ENCODE measurements at regions not wholly inside any gene's neighbourhood (a gene's known extent, or its start where the extent isn't known, plus 50 kb on each side); places are given as distances from the start of the nearest gene placed in this dataset.

DNA sequence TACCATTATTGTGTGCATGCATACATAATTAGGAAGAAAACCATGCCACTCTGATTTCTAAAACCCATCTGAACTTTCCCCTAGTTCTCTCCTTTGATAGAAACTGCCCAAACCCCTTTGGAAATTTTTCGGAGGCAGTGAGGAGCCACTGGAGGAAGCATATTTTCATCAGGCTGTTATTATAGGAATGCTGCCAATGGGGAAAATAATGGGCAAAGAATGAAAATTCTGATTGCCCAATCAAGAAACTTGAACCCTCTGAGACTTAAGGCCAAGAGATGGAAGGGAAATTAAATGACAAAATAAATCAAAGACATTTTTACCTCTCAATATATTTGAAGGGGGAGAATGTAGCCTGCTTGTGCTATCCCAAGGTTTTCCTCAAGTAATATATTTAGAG lies 376.0 kb upstream of the PDZRN3 start:
- DNase-seq = no peak
- WGBS (ENCODE audit: low lambda C conversion rate) = 18% methylated on average over 1 of the region's 1 CpG
- Histone ChIP-seq H3K27ac (ENCODE audit: low read depth in 2 of 2, low read length in 1 of 2) (no peak overlapping the region), H3K4me1 (ENCODE audit: control insufficient read depth in 1 of 2, insufficient read depth in 2 of 2, low read depth in 1 of 2, low read length in 1 of 2) (no peaks in the 10 kb centered on the region; a peak in 1 of 4 replicates), H3K4me3 (ENCODE audit: low read depth in 2 of 2, low read length in 1 of 2) (no peak overlapping the region), H3K4me2 (no peak overlapping the region), H3K27me3 (ENCODE audit: insufficient read depth) (no peaks in the 10 kb centered on the region), H3K36me3 (replicated peaks in 1 of 2; ENCODE audit: control insufficient read depth in 1 of 2, insufficient read depth in 2 of 2, low read length in 1 of 2) (no peaks in the 10 kb centered on the region), H3K79me2 (ENCODE audit: insufficient read depth) (no peaks in the 10 kb centered on the region), H4K20me1 (ENCODE audit: insufficient read depth) (no peaks in the 10 kb centered on the region), H3K9ac (no peak overlapping the region), H3K9me3 (no peaks in the 10 kb centered on the region), H3F3A (replicated peaks; ENCODE audit: insufficient read depth) (no peaks in the 10 kb centered on the region), H3K9me2 (no peaks in the 10 kb centered on the region), H2AFZ (ENCODE audit: low read depth) (no peak overlapping the region)
- POLR2A ChIA-PET = no interaction called here
- CTCF ChIA-PET = no interaction called here
- no peak for TF ChIP-seq SIN3A (IDR thresholded peaks at IDR 0.05; ENCODE audit: borderline replicate concordance, low read depth, low read length)
- TF ChIP-seq MEF2A (IDR thresholded peaks at IDR 0.05; ENCODE audit: borderline replicate concordance, low read depth) = no peak
- TF ChIP-seq, protein P1, sequence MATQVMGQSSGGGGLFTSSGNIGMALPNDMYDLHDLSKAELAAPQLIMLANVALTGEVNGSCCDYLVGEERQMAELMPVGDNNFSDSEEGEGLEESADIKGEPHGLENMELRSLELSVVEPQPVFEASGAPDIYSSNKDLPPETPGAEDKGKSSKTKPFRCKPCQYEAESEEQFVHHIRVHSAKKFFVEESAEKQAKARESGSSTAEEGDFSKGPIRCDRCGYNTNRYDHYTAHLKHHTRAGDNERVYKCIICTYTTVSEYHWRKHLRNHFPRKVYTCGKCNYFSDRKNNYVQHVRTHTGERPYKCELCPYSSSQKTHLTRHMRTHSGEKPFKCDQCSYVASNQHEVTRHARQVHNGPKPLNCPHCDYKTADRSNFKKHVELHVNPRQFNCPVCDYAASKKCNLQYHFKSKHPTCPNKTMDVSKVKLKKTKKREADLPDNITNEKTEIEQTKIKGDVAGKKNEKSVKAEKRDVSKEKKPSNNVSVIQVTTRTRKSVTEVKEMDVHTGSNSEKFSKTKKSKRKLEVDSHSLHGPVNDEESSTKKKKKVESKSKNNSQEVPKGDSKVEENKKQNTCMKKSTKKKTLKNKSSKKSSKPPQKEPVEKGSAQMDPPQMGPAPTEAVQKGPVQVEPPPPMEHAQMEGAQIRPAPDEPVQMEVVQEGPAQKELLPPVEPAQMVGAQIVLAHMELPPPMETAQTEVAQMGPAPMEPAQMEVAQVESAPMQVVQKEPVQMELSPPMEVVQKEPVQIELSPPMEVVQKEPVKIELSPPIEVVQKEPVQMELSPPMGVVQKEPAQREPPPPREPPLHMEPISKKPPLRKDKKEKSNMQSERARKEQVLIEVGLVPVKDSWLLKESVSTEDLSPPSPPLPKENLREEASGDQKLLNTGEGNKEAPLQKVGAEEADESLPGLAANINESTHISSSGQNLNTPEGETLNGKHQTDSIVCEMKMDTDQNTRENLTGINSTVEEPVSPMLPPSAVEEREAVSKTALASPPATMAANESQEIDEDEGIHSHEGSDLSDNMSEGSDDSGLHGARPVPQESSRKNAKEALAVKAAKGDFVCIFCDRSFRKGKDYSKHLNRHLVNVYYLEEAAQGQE (IDR thresholded peaks at IDR 0.05; ENCODE audit: low read depth, low read length) = no peak
- TF ChIP-seq TCF12 (IDR thresholded peaks at IDR 0.05) = no peak
- no peak for TF ChIP-seq RCOR1 (IDR thresholded peaks at IDR 0.05; ENCODE audit: low read length)
- no peak for TF ChIP-seq USF1 (IDR thresholded peaks at IDR 0.05; ENCODE audit: borderline replicate concordance, low read depth)
- TF ChIP-seq RFX5 (IDR thresholded peaks at IDR 0.05; ENCODE audit: low read length) = no peak

GRCh38 chr3:73999501-73999900 lies 374.8 kb upstream of the PDZRN3 start:
- Histone ChIP-seq H3K4me3 (ENCODE audit: low read depth in 2 of 2, low read length in 1 of 2) (no peak overlapping the region), H3K79me2 (ENCODE audit: insufficient read depth) (no peaks in the 10 kb centered on the region), H3K9ac (no peak overlapping the region), H3K4me1 (ENCODE audit: control insufficient read depth in 1 of 2, insufficient read depth in 2 of 2, low read depth in 1 of 2, low read length in 1 of 2) (no peaks in the 10 kb centered on the region; a peak in 1 of 4 replicates), H4K20me1 (ENCODE audit: insufficient read depth) (no peaks in the 10 kb centered on the region), H3F3A (replicated peaks; ENCODE audit: insufficient read depth) (no peaks in the 10 kb centered on the region), H3K27ac (ENCODE audit: low read depth in 2 of 2, low read length in 1 of 2) (no peak overlapping the region), H3K36me3 (replicated peaks in 1 of 2; ENCODE audit: control insufficient read depth in 1 of 2, insufficient read depth in 2 of 2, low read length in 1 of 2) (no peaks in the 10 kb centered on the region), H3K9me2 (no peaks in the 10 kb centered on the region), H3K9me3 (no peaks in the 10 kb centered on the region), H3K27me3 (ENCODE audit: insufficient read depth) (no peaks in the 10 kb centered on the region), H3K4me2 (no peak overlapping the region), H2AFZ (ENCODE audit: low read depth) (no peak overlapping the region)
- 90% methylated on average over 1 of the region's 1 CpG for WGBS (ENCODE audit: low lambda C conversion rate)
- CTCF ChIA-PET = no interaction called here
- no peak for DNase-seq
- POLR2A ChIA-PET = no interaction called here
- TF ChIP-seq, protein P1 (IDR thresholded peaks at IDR 0.05; ENCODE audit: low read depth, low read length) = no peak
- TF ChIP-seq GABPA (IDR thresholded peaks at IDR 0.05; ENCODE audit: low read depth) (no peak), CHD2 (IDR thresholded peaks at IDR 0.05; ENCODE audit: low read length, partially characterized antibody) (no peak), USF2 (IDR thresholded peaks at IDR 0.05; ENCODE audit: borderline replicate concordance, low read depth, low read length) (no peak), ELF1 (IDR thresholded peaks at IDR 0.05) (no peak), FOSL2 (IDR thresholded peaks at IDR 0.05; ENCODE audit: borderline replicate concordance, low read depth) (no peak), SIN3A (IDR thresholded peaks at IDR 0.05; ENCODE audit: borderline replicate concordance, low read depth, low read length) (no peak), MAX (IDR thresholded peaks at IDR 0.05; ENCODE audit: low read depth) (no peak)
- TF ChIP-seq, protein P2, sequence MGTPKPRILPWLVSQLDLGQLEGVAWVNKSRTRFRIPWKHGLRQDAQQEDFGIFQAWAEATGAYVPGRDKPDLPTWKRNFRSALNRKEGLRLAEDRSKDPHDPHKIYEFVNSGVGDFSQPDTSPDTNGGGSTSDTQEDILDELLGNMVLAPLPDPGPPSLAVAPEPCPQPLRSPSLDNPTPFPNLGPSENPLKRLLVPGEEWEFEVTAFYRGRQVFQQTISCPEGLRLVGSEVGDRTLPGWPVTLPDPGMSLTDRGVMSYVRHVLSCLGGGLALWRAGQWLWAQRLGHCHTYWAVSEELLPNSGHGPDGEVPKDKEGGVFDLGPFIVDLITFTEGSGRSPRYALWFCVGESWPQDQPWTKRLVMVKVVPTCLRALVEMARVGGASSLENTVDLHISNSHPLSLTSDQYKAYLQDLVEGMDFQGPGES (IDR thresholded peaks at IDR 0.05; ENCODE audit: low read depth, low read length) = no peak
- TF ChIP-seq, protein P3, sequence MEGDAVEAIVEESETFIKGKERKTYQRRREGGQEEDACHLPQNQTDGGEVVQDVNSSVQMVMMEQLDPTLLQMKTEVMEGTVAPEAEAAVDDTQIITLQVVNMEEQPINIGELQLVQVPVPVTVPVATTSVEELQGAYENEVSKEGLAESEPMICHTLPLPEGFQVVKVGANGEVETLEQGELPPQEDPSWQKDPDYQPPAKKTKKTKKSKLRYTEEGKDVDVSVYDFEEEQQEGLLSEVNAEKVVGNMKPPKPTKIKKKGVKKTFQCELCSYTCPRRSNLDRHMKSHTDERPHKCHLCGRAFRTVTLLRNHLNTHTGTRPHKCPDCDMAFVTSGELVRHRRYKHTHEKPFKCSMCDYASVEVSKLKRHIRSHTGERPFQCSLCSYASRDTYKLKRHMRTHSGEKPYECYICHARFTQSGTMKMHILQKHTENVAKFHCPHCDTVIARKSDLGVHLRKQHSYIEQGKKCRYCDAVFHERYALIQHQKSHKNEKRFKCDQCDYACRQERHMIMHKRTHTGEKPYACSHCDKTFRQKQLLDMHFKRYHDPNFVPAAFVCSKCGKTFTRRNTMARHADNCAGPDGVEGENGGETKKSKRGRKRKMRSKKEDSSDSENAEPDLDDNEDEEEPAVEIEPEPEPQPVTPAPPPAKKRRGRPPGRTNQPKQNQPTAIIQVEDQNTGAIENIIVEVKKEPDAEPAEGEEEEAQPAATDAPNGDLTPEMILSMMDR (IDR thresholded peaks at IDR 0.05) = no peak
